SH-SY5Y (cell line): ENCODE measurements at regions not wholly inside any gene's neighbourhood (a gene's known extent, or its start where the extent isn't known, plus 50 kb on each side); places are given as distances from the start of the nearest gene placed in this dataset.

Experiments used
- GATA2 ChIP-seq: IDR thresholded peaks from 2 replicates; pipeline ENCODE4 v1.6.1; 2011; ENCODE audit warnings: mild to moderate bottlenecking, low read depth, low read length
- GATA3 ChIP-seq: IDR thresholded peaks from 2 replicates; pipeline ENCODE4 v1.6.1; 2011; ENCODE audit warnings: low read depth, mild to moderate bottlenecking, low read length, moderate library complexity

DNA sequence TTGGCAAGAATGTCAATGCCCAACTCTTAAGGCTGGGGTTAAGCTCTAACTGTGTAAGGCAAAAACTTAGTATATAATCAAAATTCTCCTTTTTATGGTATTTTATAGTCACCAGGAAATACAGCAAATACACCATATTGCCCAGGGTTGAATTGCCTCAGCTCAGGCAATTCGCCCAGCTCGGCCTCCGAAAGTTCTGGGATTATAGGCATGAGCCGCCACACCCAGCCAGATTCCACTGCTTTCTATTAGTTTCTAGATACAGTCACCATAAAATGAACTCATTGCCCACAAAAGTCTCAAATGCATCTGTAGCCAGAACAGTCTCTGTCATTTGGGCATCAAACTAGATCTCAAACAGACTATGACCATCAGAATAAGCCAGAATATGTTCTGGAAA lies 238.7 kb upstream of the TOX3 start:
- TF ChIP-seq GATA2 = no peak
- TF ChIP-seq GATA3 = no peak
